K562 (cell line): ENCODE measurements at regions not wholly inside any gene's neighbourhood (a gene's known extent, or its start where the extent isn't known, plus 50 kb on each side); places are given as distances from the start of the nearest gene placed in this dataset.

ENCODE experiments used
- ATAC-seq: fragments of 200-7000 bp; cut with Tn5 transposase; 3 replicates; pipeline ENCODE4 v1.9.1; 2020; ENCODE audit warnings: moderate library complexity
- BruUV-seq: library from RNA; stranded (reverse); fragments of 400-500 nt; replicated peaks from 2 replicates; lab custom pipeline; 2021; lab: Mats Ljungman, UMichigan
- CTCF ChIA-PET: fragments of 300-600 bp; formaldehyde crosslinking; extraction: SDS; loops from one replicate; lab custom pipeline; 2021; ENCODE audit warnings: low intra/inter-chr PET ratio; lab: Yijun Ruan, JAX
- POLR2A ChIA-PET: fragments of 300-600, 350-650 bp; sonication (Branson Sonifier 250); formaldehyde crosslinking; extraction: SDS; loops from one replicate; lab custom pipeline; 2021; ENCODE audit warnings: antibody characterized with exemption, inconsistent platforms; lab: Yijun Ruan, JAX
- DNase-seq, 4 experiments: peaks; one replicate each; pipeline versions ENCODE4 v3.0.0 to v3.0.0-alpha.2; 2011 to 2018; ENCODE audit warnings: low spot score in 3 of 4, mixed read lengths in 3 of 4; ENCODE audit errors: extremely low read depth in 1 of 4
- FAIRE-seq: peaks from 2 replicates; lab custom pipeline; 2011; peaks lifted over from hg19 to GRCh38; lab: Jason Lieb, UNC
- H2AFZ ChIP-seq: 2 replicates; pipeline ENCODE4 v1.6.0; 2011; ENCODE audit warnings: low read depth, low read length, control low read depth, inconsistent platforms
- H3K27ac ChIP-seq: fragments of 200-600 bp; 3 replicates; pipeline ENCODE4 v1.8.0; 2011; ENCODE audit warnings: low read depth, mild to moderate bottlenecking, control low read depth, inconsistent platforms, low read length, moderate library complexity, mixed read lengths; ENCODE audit errors: extremely low read depth
- H3K27me3 ChIP-seq, 2 experiments: fragments of 300-600 bp in 1 of 2; 2 replicates in 1 of 2; 3 replicates in 1 of 2; pipeline versions ENCODE4 v1.6.0 to v1.8.0; 2011; ENCODE audit warnings: inconsistent platforms in 2 of 2, low read length in 2 of 2, mild to moderate bottlenecking in 1 of 2, mixed read lengths in 1 of 2, moderate library complexity in 1 of 2; ENCODE audit not compliant: control insufficient read depth in 2 of 2, insufficient read depth in 2 of 2
- H3K36me3 ChIP-seq: fragments of 300-600 bp; 3 replicates; pipeline ENCODE4 v1.8.0; 2011; ENCODE audit warnings: mild to moderate bottlenecking, low read length, inconsistent platforms; ENCODE audit not compliant: control insufficient read depth, insufficient read depth
- H3K4me1 ChIP-seq, 2 experiments: fragments of 200-600 bp in 1 of 2; replicated peaks in 1 of 2; 2 replicates in 1 of 2; 3 replicates in 1 of 2; pipeline versions ENCODE4 v1.5.1 to v1.8.0; 2011; ENCODE audit warnings: inconsistent platforms in 2 of 2, low read length in 2 of 2, mild to moderate bottlenecking in 1 of 2, mixed read lengths in 1 of 2, moderate library complexity in 1 of 2; ENCODE audit not compliant: control insufficient read depth in 2 of 2, insufficient read depth in 2 of 2
- H3K4me2 ChIP-seq: 2 replicates; pipeline ENCODE4 v1.6.1; 2011; ENCODE audit warnings: low read length, control low read depth, inconsistent platforms, mixed read lengths; ENCODE audit not compliant: insufficient read depth
- H3K4me3 ChIP-seq: fragments of 200-600 bp; sonication (generic), shearing (Covaris generic); 2 replicates; pipeline ENCODE4 v1.5.1; 2016; ENCODE audit warnings: control low read depth, inconsistent platforms
- H3K79me2 ChIP-seq: fragments of 200-600 bp; 3 replicates; pipeline ENCODE4 v1.8.0; 2011; ENCODE audit warnings: low read length, inconsistent platforms; ENCODE audit not compliant: control insufficient read depth, insufficient read depth
- H3K9ac ChIP-seq, 2 experiments: 2 replicates each; pipeline versions ENCODE4 v1.6.0 to v1.6.1; 2011; ENCODE audit warnings: low read depth in 2 of 2, low read length in 2 of 2, control low read depth in 1 of 2, inconsistent platforms in 1 of 2, mild to moderate bottlenecking in 1 of 2, mixed read lengths in 1 of 2; ENCODE audit not compliant: insufficient read depth in 1 of 2
- H3K9me1 ChIP-seq: one replicate; pipeline ENCODE4 v1.6.0; 2011; ENCODE audit warnings: inconsistent platforms, mild to moderate bottlenecking, low read length, moderate library complexity; ENCODE audit not compliant: control insufficient read depth, insufficient read depth
- H3K9me3 ChIP-seq: replicated peaks from 2 replicates; pipeline ENCODE4 v1.5.1; 2011; ENCODE audit warnings: low read depth, low read length, inconsistent platforms; ENCODE audit not compliant: control insufficient read depth, insufficient read depth
- H4K20me1 ChIP-seq: replicated peaks from 2 replicates; pipeline ENCODE4 v1.6.1; 2011; ENCODE audit warnings: low read length, inconsistent platforms, mixed read lengths; ENCODE audit not compliant: control insufficient read depth, insufficient read depth
- CTCF ChIP-seq, 3 experiments: IDR thresholded peaks in 2 of 3; conservative IDR thresholded peaks in 1 of 3; 2 replicates each; pipeline ENCODE4 v1.5.1; 2011 to 2012; ENCODE audit warnings: low read length in 3 of 3, mild to moderate bottlenecking in 3 of 3, control low read depth in 2 of 3, improper control_type of control experiment in 1 of 3, inconsistent platforms in 1 of 3, low read depth in 1 of 3, mixed read lengths in 1 of 3, moderate library complexity in 1 of 3; ENCODE audit not compliant: insufficient read depth in 2 of 3
- ELK1 ChIP-seq: sonication (generic); formaldehyde crosslinking; IDR thresholded peaks from 2 replicates; pipeline ENCODE4 v1.8.1; 2022; ENCODE audit warnings: missing genetic modification reagents
- RAD21 ChIP-seq, 2 experiments: fragments of 250-450 bp in 1 of 2; fragments of 450-650 bp in 1 of 2; sonication (Bioruptor Pico) in 1 of 2; formaldehyde crosslinking in 1 of 2; IDR thresholded peaks in 1 of 2; conservative IDR thresholded peaks in 1 of 2; 2 replicates each; pipeline versions ENCODE4 v1.4.0 to v1.8.0; 2020 to 2022; ENCODE audit warnings: mild to moderate bottlenecking in 2 of 2, moderate library complexity in 1 of 2
- REST ChIP-seq, 2 experiments: fragments of 450-650 bp; formaldehyde crosslinking in 1 of 2; IDR thresholded peaks; 2 replicates each; pipeline versions ENCODE4 v1.4.0 to v1.6.1; 2014 to 2020; ENCODE audit warnings: mild to moderate bottlenecking in 2 of 2, borderline replicate concordance in 1 of 2, low read depth in 1 of 2
- ZC3H8 ChIP-seq: fragments of 450-650 bp; IDR thresholded peaks from 2 replicates; pipeline ENCODE4 v1.6.1; 2017
- WGBS: fragments of 100-300 bp; shearing (Covaris generic); methylation state at CpG from one replicate; pipeline ENCODE4 v1.1.6; 2016; ENCODE audit warnings: low coverage, mixed read lengths; ENCODE audit not compliant: insufficient coverage; ENCODE audit errors: missing lambda C conversion rate; 5-methylcytosine and 5-hydroxymethylcytosine counted together
- in situ Hi-C: fragments of 300-500 bp; cut with MboI; formaldehyde crosslinking; loops from 4 replicates; pipeline ENCODE4 v1.15.0; 2018; ENCODE audit warnings: inconsistent platforms, mixed read lengths
- intact Hi-C: fragments of 100-400 bp; cut with micrococcal nuclease; formaldehyde crosslinking; loops from 2 replicates; pipeline ENCODE4 v1.14.2; 2022
- TF ChIP-seq, protein P1 (sequence below): fragments of 450-650 bp; formaldehyde crosslinking; IDR thresholded peaks from 2 replicates; pipeline ENCODE4 v1.4.0; 2022; ENCODE audit warnings: missing genetic modification characterization

DNA sequence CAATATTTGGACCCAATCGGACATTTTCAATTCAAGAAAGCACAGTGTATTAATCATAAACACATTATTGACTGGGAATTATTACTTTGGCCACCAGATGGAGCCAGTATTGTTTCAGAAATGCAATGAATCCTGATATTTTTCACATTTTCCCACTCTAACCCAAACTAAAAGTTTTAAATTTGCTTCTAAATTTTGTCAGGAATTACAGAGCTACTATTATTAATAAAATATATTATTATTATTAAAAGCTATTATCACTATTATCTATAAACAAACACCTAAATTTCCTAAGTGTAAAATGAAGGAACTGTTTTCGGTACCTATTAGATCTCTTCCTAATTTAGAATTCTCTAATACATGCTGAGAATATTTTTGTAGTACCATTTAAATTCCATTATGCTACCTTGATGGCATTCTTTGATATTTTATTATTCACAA is 245.3 kb downstream of the OGFRL1 start:
- Histone ChIP-seq H3K9me3 (no peaks in the 10 kb centered on the region), H3K4me3 (no peak overlapping the region), H3K4me2 (no peak overlapping the region), H3K79me2 (no peaks in the 10 kb centered on the region), H3K9me1 (no peaks in the 10 kb centered on the region), H3K36me3 (no peaks in the 10 kb centered on the region), H3K4me1 (no peaks in the 10 kb centered on the region), H2AFZ (no peak overlapping the region), H3K27ac (no peak overlapping the region), H4K20me1 (no peaks in the 10 kb centered on the region), H3K27me3 (no peaks in the 10 kb centered on the region; a peak in 1 of 5 replicates), H3K9ac (no peak overlapping the region)
- intact Hi-C loops = loop anchor here (2.0 to 10.0 kb wide), 2 partner anchors 149 to 551 kb away; no protein-coding TSS in a partner anchor
- no TSS peak for BruUV-seq
- CTCF ChIA-PET = interaction anchor here (1.0 kb wide), 1 partner anchor 1647 kb away, joined by 4 read pairs; no protein-coding TSS in a partner anchor
- in situ Hi-C loops = loop anchor here (25.0 kb wide), 1 partner anchor 553 kb away; no protein-coding TSS in a partner anchor
- 32% methylated on average over 2 of the region's 2 CpGs for WGBS
- FAIRE-seq = peak; percentile 67
- peak; percentile 13 to 27 (median 20) for DNase-seq
- POLR2A ChIA-PET = no interaction called here
- TF ChIP-seq RAD21 (CRISPR knock-in tag; conservative IDR thresholded peaks at IDR 0.05 in 1 of 2, IDR thresholded peaks at IDR 0.05 in 1 of 2) = peak; percentile 44 to 57
- peak in 2 of 3 experiments; percentile 26 to 52; a peak in 3 of 6 replicates for TF ChIP-seq CTCF (IDR thresholded peaks at IDR 0.05 in 2 of 3, conservative IDR thresholded peaks at IDR 0.05 in 1 of 3; ENCODE audit: insufficient read depth in 2 of 3, low read depth in 1 of 3, low read length in 3 of 3)
- no peak for TF ChIP-seq ELK1
- TF ChIP-seq REST (IDR thresholded peaks at IDR 0.05; ENCODE audit: borderline replicate concordance) = 0 out of 2 replicates have a peak, but pooled peaks have one; percentile 14
- TF ChIP-seq REST (CRISPR knock-in tag; IDR thresholded peaks at IDR 0.05; ENCODE audit: low read depth) = no peak
- TF ChIP-seq, protein P1, sequence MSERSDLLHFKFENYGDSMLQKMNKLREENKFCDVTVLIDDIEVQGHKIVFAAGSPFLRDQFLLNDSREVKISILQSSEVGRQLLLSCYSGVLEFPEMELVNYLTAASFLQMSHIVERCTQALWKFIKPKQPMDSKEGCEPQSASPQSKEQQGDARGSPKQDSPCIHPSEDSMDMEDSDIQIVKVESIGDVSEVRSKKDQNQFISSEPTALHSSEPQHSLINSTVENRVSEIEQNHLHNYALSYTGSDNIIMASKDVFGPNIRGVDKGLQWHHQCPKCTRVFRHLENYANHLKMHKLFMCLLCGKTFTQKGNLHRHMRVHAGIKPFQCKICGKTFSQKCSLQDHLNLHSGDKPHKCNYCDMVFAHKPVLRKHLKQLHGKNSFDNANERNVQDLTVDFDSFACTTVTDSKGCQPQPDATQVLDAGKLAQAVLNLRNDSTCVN = no peak
- TF ChIP-seq ZC3H8 = no peak
- ATAC-seq = no peak
